NCI-H2227 (cell line): ENCODE measurements at regions not wholly inside any gene's neighbourhood (a gene's known extent, or its start where the extent isn't known, plus 50 kb on each side); places are given as distances from the start of the nearest gene placed in this dataset.

Source experiments
- DNase-seq: peaks from one replicate; lab custom pipeline; 2025; ENCODE audit not compliant: unreplicated experiment; lab: John Stamatoyannopoulos, UW

DNA sequence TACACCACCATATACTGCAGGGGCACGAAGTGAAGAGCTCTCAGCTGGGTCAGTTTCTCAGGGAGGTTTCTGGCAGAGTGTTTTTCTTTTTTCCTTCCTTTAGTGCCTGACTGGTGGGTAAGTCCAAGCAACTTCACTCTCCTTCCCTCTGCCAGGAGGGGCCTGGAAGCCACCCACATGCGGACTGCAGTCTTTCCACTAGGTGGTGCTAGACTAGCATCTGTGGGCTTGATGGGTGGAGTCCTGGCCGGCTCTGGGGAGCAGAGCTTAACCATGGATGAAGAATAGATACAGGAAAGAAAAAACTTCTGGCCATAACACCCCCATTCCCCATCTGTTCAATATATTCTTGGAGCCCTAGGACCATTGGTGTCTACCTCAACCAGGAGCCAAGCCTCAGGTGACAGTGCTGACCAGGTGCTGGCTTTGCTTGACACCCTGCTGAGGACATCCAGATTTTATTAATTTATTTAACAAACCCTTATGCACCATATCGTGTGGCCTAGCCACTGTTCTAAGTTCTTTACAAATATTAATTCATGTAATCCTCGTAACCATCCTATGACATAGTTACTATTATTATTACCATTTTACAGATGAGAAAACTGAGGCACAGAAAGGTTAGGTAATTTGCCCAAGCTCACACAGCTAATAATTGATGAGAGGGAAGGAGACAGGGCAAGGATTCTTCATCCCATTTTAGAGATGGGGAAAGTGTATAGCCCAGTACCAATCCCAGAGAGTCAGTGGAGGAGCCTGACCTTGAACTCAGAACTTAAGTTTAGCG is 126.7 kb upstream of the CSF3R start:
- DNase-seq = peak; percentile 88

DNA sequence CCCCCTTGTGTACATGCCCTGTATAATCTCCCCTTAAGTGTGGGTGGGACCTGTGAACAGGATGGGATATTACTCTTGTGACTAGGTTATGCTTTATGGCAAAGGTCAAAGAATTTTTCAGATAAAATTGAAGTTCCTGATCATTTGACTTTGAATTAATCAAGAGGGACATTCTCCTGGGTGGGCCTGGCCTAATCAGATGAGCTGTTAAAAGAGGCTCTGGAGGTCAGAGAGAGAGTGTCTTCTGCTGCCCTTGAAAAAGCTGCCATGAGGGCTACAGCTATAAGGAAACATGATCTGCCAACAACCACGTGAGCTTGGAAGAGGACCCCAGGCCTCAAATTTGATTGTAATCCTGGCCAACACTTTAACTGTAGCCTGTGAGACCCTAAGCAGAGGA is 125.6 kb upstream of the CSF3R start:
- DNase-seq = no peak

DNA sequence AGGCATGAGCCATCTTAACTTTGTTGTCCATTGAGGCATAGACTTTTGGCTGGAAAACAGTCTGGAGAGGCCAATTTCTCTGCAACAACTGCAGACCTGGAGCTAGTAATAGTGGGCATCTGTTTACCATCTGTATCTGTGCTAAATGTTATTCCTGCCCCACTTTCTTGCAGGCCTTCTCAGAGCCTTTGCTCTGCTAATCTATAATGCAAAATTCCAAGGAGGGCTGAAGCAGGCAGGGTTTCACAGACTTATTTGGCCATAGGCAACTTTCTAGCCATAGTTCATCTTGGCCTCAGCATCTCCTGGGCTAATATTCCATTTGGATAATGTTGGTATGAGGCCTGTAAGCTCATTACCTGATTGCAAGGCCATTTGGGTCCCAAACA is 124.5 kb upstream of the CSF3R start:
- DNase-seq = no peak

DNA sequence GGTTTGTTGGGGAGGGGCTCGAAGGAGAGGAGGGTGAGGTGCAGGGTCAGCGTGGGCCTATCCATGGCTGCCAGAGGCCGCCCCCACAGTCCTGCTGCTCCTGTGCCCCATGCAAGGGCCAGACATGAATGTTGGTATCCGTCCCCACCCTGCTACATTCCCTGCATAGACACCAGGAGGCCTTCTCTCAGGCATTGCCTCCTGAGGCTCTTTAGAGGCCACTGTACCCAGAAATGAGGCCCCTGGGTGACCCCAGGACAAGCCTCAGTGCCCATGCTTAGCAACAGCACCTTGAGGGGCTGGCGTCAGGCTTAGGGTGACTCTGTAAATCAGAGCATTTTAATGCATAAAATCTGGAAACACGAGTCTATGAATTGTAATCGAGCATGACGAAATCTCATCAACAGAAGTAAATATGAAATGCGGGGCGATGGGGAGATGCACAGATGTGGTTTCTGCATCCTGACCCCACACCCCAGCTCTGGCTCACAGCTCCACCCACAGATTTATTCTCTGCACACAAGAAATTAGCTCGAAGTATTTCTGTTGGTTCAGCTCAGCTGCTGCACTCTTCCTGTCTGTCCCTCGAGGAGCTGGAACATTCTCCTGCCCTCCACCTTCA is 124.0 kb upstream of the CSF3R start:
- DNase-seq = no peak

DNA sequence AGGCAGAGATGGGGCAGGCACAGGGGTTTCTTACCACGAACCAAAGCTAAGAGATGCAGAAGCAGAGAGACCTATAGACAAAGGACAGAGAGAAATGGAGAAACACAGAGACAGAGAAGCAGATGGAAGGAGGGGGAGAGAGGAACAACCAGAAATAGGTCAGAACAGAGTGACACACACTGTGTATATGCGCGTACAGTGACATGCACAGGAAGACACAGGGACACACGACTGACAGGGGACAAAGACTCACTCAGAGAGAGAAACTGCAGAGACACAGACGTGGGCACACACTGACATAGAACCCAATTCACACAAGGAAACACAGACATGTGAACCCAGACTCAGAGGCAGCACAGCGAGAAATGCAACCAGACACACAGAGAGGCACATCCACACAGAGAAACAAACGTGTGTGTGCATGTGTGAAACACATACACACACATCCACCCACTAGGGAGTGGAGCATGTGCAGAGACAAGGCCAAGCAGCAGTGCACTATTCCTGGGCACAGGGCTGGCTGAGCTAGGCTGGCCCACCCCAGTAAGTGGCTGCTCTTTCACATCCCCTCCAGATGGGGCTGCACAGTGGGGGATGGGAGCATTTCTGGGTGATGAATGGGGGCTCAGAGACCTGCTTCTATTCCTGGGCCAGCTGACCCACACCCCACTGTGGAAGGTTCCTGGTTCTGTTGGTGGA is 123.4 kb upstream of the CSF3R start:
- no peak for DNase-seq

DNA sequence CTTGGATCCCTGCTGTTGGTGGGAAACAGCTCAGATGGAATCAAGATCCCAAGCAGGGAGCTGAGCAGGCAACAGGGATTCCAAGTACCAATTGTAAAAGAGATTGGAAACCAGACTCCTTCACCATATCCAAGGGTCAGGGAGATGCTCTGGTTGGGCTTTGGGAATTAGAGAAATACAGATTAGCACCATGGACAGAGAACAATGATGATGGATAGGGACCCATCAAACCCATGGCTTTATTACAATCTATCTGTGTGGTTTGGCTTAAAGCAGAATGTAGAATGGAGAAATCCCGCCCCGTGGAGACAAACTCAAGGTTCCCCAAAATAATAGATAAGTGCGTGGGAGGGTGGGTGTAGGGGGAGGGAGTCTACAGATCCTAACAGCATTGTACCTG is 120.7 kb upstream of the CSF3R start:
- no peak for DNase-seq

DNA sequence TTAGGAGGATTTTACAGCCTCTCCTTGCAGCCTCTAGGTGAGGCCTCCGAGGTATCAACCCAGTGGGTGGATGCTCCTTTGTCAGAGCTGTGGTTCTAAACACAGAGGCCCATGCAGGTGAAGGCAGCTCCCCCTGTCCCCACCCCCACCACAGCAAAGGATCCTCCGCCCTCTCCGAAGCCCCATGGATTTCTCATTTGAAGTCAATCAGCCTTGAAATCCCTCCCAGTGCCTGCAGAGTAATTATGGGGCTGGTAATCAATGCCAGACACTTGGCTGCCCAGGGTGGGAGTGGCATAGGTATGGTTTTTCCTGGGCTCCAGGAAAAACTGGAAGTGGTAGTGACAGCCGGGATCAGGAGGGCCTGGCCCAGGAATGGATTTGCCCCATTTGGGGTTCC is 119.5 kb upstream of the CSF3R start:
- no peak for DNase-seq

DNA sequence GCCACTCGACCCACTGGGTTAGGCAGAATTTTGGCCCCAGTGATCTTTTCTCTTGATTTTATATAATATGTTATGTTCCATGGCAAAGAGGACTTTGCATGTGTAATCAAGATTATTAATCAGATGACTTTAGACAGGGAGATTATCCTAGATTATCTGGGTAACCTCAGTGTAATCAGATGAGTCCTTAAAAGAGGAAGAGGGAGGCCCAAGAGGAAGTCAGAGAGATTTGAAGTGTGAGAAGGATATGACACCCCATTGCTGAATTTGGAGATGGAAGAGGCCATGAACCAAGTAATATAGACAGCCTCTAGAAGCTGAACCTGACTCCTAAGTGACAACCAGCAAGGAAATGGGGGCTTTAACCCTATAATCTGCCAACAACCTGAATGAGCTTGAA is 117.1 kb upstream of the CSF3R start:
- no peak for DNase-seq

DNA sequence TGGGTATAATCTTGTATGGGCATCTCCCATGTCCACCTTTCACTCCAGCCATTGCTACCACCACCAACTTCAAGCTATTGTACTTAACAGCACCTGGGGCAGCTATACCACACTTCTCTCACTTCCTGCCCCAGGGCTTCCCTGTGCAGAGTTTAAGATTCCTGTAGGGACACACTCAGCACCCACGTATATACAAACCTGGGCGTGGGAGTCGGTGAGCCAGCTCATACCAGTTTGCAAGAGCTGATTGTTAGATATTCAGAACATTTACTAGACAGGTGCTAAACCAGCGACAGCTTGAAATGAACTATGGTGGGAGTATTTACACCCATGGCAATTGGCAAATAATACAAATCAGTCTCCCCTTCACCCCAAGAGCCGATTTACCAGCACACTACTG is 114.8 kb upstream of the CSF3R start:
- no peak for DNase-seq

DNA sequence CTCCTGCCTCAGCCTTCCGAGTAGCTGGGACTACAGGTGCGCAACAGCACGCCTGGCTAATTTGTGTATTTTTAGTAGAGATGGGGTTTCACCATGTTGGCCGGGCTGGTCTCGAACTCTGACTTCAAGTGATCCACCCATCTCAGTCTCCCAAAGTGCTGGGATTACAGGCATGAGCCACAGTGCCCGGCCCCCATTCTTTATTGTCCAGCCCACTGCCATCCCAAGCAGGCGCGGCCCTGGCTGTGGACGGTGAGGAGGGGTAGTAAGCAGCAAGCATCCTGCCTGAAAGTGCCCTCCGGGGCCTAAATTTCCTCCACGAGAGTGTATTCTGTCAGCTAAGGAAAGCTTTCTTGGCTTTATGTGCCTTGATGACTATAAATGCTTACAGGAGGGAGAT is 113.2 kb upstream of the CSF3R start:
- DNase-seq = no peak

DNA sequence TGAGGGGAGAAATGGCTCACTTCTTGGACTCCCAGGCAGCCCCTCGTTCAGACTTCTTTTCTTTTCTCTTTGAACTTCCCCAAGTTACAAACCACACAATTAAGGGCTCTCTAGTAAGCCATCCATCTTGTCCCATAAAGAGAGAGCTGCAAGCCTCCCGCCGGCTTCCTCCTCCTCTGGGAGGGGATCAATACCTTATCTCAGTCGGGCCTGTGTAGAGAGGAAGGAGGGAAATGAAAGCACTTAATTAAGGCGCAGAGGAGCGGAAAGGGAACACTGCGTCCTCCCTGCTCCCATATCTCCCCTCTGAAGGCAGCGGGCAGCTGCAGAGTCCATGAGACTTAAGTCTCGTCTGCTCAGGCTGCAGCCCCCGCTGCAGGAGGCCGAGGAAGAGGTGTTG is 112.6 kb upstream of the CSF3R start:
- DNase-seq = no peak

DNA sequence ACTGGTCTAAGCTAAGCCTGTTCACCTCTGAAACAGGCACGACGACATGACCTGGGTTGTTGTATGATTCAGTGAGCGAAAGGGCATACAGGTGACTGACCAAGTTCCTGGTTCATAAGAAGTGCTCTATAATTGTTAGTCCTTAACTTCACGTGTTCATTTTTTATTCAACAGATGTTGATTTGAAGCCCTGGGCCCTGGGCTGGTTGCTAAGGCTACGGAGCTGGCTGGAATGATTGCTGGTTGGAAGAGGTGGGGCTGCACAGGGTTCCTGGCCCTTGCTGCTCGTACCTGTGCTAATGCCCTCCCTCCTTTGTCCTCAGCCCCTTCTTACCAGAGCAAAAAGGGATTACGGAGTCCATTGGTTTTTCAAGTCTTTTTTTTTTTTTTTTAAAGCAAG is 111.3 kb upstream of the CSF3R start:
- peak; percentile 60 for DNase-seq

DNA sequence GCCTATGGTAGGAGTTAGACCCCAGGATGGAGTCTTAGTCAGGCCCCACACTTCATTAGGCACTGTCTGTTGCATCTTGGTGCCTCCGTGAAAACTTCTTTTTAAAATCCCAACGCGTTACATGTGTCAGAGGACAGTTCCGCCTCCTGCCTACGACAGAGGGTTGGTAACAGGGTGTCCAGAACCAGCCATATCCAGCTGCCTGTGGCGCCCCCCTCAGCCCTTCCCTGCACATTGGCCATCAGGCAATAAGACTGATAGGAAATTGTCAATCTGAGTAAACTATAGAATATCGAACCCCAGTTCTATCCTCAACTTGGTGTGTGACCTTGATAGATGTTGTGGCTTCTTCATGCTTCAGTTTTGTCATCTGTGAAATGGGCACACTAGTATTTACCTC is 108.6 kb upstream of the CSF3R start:
- no peak for DNase-seq

DNA sequence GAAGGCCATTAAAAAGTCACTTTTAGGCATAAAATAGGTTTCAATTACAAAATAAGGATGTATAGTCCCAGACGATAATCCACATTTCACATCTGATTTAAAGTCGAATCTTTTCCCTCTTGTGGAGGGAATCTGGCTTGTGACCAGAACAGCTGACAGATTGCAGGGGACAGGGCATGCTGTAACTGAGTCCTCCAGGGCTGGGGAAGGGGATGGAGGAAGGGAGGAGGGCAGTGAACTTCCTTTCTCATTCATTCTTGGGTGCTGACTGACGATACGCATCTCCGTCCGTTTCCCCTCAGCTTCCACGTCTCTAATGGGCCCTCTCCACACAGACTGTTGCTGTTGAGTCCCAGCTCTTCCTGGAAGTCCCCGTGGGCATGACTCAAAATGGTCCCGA is 108.1 kb upstream of the CSF3R start:
- DNase-seq = no peak

DNA sequence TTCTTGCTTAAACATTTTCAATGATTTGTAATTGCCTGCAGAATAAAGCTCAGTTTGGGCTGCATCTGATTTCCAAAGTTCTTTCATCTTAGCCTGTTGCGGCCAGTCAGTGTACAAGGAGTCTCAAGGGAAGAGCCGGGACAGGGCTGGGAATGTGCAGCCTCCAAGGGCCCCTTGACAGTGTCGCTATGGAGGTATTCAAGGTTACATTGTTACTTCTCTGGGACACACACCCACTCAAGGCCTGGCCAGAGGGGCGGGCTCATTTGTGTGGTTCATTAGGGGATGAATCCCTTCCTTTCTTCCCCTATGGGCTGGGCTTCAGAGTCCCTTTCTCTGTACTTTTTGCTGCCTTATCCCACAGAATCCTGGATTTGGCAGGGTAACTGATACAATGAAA is 107.6 kb upstream of the CSF3R start:
- no peak for DNase-seq

DNA sequence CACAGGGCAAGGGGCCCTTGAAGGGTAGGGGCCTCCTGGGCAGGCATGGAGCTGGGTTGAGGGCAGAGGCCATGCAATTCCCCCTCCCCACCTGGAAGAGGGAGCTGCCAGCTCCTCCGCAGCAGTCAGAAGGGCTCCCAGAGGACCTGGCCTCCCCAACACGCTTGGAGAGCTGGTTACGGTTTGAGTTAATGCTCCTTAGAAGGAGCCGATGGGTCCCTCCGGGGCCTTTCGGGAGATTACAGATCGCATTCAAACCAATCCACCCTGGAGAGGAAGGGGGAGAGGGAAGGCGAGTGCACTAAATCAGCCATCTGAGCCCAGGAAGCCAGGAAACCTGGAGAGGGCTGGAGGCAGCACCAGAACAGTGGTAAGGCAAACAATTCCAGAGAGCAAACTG is 106.3 kb upstream of the CSF3R start:
- no peak for DNase-seq

DNA sequence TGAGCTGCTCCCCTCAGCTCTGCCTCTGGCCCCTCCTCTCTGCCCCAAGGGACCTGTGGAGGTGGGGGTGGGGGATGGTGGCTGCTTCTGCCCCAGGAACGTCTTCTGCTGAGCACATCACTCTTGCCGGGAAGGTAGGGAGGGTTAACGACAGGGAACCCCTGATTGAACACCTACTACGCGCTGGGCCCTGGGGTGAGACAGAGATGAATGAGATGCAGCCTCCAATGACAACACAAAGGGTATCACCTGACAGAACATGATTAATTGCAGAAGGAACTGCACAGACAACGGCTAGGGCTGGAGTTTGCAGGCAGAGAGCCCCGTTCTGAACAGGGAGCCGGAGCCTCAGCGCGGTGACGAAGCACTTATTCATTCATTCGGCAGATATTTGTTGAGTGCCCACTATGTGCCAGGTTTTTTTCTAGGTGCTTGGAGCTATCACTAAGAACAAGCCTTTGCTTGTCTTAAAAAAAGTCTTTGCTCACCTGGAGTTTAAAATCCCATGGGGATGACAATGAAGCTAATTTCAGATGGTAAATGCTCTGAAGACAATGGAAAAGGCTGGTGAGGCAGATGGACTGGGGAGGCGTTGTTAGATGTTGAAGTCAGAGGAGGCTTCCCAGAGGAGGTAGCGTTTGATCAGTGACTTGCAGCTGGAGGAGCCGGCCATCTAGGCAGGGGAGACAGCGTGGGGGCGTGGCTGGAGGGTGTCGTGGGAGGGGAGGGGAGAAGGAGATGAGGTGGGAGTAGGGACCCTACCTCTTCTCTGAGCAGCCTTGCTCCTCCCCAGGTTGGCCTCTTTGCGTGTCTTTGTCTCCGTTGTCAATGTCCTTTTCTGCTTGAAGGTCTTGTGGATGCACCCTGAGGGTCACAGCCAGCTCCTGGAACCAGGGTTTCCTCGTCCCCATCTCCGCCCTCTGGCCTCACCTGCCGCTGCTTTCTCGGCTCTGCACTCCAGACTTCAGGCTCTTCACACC is 103.1 kb upstream of the CSF3R start:
- DNase-seq = no peak

DNA sequence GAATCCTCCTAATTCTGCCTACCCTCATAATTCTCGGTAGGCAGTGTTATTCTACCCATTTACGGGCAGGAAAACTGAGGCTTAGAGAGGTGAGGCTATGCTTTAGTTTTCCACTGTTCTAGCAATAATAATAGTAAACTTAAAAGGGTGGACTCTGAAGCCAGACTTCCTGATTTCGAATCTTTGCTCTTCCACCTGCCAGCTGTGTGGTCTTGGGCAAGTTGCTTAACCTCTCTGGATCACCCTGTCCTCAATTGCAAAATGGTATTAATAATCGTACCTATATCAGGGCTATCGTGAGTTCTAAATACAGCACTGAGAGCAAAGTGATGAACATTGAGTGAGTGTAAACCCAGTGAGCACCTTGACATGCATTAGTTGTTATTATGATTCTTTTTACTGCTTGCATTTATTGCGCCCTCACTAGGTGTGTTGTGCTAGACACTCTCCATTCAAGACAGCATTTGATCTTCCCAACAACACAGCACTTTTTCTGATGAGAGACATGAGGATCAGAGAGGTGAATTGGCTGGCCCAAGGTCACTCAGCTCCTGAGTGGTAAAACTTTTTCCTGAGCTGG is 102.3 kb upstream of the CSF3R start:
- DNase-seq = no peak

DNA sequence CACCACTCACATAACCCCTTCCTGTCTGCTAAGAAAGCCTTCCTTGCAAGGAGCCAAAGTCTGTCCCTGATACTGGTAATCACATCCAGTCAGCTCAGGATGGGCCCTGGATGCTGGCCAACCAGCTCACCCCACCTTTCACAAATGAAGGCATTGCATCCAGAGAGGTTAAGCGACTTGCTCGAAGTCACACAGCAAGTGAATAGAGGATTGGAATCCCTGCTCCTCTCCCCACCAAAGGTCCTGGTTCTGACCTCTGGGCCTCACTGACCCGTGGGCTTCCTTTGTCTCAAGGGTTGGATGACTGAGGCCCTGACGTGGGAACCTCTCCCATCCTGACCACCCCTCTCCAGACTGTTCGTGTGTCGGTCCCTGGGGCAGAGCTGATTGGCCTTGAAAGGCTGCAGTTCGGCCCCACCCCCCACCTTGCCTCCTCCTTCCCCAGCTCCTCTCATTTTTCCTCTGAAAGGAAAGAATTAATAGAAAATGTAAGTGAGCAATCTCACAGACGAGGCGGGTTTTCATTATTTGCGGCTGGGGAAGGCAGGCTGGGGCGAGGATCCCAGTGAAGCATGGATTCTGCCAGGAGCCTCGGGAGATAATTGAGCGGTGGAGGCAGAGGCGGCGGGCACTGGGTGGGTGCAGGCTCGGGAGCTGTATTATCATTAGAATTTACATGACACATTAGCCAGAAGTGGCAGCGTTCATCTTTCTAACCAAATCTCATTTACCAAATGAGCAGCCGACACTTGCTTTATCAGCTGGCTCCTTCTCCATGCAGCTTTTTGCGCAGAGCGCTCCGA is 101.5 kb upstream of the CSF3R start:
- peak; percentile 50 for DNase-seq

DNA sequence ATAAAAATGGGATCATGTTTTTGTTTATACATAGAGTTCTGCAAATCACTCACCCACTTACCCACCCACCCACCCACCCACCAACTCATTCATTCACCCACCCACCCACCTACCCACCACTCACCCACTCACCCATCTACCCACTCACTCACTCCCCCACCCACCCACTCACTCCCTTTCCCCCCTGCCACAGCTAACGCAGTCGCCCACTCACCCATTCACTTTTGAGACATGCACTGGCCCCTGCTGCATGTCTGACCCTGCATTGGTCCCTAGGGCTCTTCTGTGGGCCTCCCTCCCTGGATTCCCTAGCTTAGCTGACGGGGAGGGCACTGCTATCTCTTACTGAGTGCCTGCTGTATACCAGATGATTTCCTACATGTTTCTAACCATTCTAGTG is 100.4 kb upstream of the CSF3R start:
- DNase-seq = no peak
